ENCODE measurements at regions not wholly inside any gene's neighbourhood (a gene's known extent, or its start where the extent isn't known, plus 50 kb on each side); places are given as distances from the start of the nearest gene placed in this dataset.

GRCh38 chr21:38944402-38944801 is 138.7 kb downstream of the ETS2 start:
- H2AK5ac ChIP-seq (ENCODE audit: insufficient read length, low read length) = no peak overlapping the region
- H3K27me3 ChIP-seq (ENCODE audit: insufficient read depth, low read length) = no peaks in the 10 kb centered on the region
- no peak overlapping the region for H3K18ac ChIP-seq (ENCODE audit: insufficient read length, low read depth, low read length)
- Mint-ChIP-seq H3K4me3 (peak overlapping the region in 1 of 2 experiments; percentile 14; a peak in 2 of 5 replicates), H3K27ac (no peak overlapping the region; a peak in 2 of 7 replicates), H3K36me3 (ENCODE audit: insufficient read depth in 1 of 3, low read depth in 3 of 3) (peaks cover 2 to 16% (median 16%) of the 10 kb centered on the region in 3 experiments; a peak in 5 of 7 replicates), H3K27me3 (ENCODE audit: low read depth) (peaks cover 14% of the 10 kb centered on the region), H3K4me1 (peaks cover 22 to 32% of the 10 kb centered on the region in 2 experiments), H3K9me3 (peaks cover 11 to 22% of the 10 kb centered on the region in 2 experiments; a peak in 4 of 5 replicates)
- H3K4me1 ChIP-seq (ENCODE audit: insufficient read depth, low read length) = 0 out of 2 replicates have a peak, but pooled peaks cover 2% of the 10 kb centered on the region
- H4K20me1 ChIP-seq (ENCODE audit: control insufficient read depth, insufficient read depth, insufficient read length) = no peaks in the 10 kb centered on the region
- no peak overlapping the region for H3K4ac ChIP-seq (ENCODE audit: low read depth, low read length)
- H4K8ac ChIP-seq (replicated peaks; ENCODE audit: insufficient read length, low read depth, low read length) = no peak overlapping the region
- no peak for TF ChIP-seq CTCF (conservative IDR thresholded peaks at IDR 0.05)
- DNase-seq = no peak
- no peak overlapping the region for H3K27ac ChIP-seq (ENCODE audit: insufficient read length, low read depth, low read length)
- no peak overlapping the region for H3K4me2 ChIP-seq (ENCODE audit: insufficient read depth, insufficient read length, low read length)
- H2AFZ ChIP-seq (ENCODE audit: low read length) = no peak overlapping the region
- no peak overlapping the region for H3K14ac ChIP-seq (ENCODE audit: insufficient read depth, low read length)
- H3K23ac ChIP-seq (ENCODE audit: insufficient read length, low read depth, low read length) = no peak overlapping the region
- no peak overlapping the region for H2BK15ac ChIP-seq (ENCODE audit: low read depth, low read length)
- no peak overlapping the region for H4K91ac ChIP-seq (ENCODE audit: insufficient read length, low read depth, low read length)
- H3K79me1 ChIP-seq (ENCODE audit: insufficient read depth, low read depth, low read length, poor library complexity, severe bottlenecking) = no peaks in the 10 kb centered on the region
- no peak overlapping the region for H2BK20ac ChIP-seq (ENCODE audit: low read depth, low read length, poor library complexity, severe bottlenecking)
- no peak overlapping the region for H3T11ph ChIP-seq (ENCODE audit: low read length)
- H3K56ac ChIP-seq (ENCODE audit: insufficient read length, low read depth, low read length) = no peak overlapping the region
- H2BK120ac ChIP-seq (ENCODE audit: low read depth, low read length, poor library complexity, severe bottlenecking) = no peak overlapping the region
- no peaks in the 10 kb centered on the region for H3K23me2 ChIP-seq (ENCODE audit: insufficient read length, low read depth, low read length, poor library complexity, severe bottlenecking)
- H3K9me3 ChIP-seq (ENCODE audit: control insufficient read depth, low read depth, low read length) = no peaks in the 10 kb centered on the region
- no peak overlapping the region for H2BK12ac ChIP-seq (ENCODE audit: insufficient read length, low read depth, low read length)
- H4K5ac ChIP-seq (ENCODE audit: insufficient read length, low read depth, low read length) = no peak overlapping the region
- no peak overlapping the region for H2BK5ac ChIP-seq (ENCODE audit: insufficient read length, low read length)
- no peak overlapping the region for H3K9ac ChIP-seq (ENCODE audit: extremely low read depth, insufficient read length, low read length)
- WGBS (ENCODE audit: extremely low coverage, insufficient read length, low lambda C conversion rate) = no CpG with 5 or more reads among the region's 11 CpGs
- no peaks in the 10 kb centered on the region for H3K79me2 ChIP-seq (ENCODE audit: insufficient read depth, low read length)
